Ectodermal cell (in vitro differentiated cells): ENCODE measurements at regions not wholly inside any gene's neighbourhood (a gene's known extent, or its start where the extent isn't known, plus 50 kb on each side); places are given as distances from the start of the nearest gene placed in this dataset.

Experiments
- H3K27ac ChIP-seq: 2 replicates; pipeline ENCODE4 v1.7.0; 2013; ENCODE audit warnings: mild to moderate bottlenecking, low read depth, low read length; ENCODE audit not compliant: insufficient read depth, poor library complexity, severe bottlenecking
- H3K27me3 ChIP-seq: 2 replicates; pipeline ENCODE4 v1.7.0; 2013; ENCODE audit warnings: mild to moderate bottlenecking, low read length; ENCODE audit not compliant: insufficient read depth, control insufficient read depth, poor library complexity, severe bottlenecking
- H3K36me3 ChIP-seq: one replicate; pipeline ENCODE4 v1.7.0; 2013; ENCODE audit warnings: low read length; ENCODE audit not compliant: control insufficient read depth, insufficient read depth
- H3K4me1 ChIP-seq: one replicate; pipeline ENCODE4 v1.7.0; 2013; ENCODE audit warnings: low read length; ENCODE audit not compliant: control insufficient read depth, insufficient read depth
- H3K4me3 ChIP-seq: 2 replicates; pipeline ENCODE4 v1.7.0; 2013; ENCODE audit warnings: low read depth, low read length, control low read depth; ENCODE audit not compliant: insufficient read depth
- H3K9me3 ChIP-seq: 2 replicates; pipeline ENCODE4 v1.7.0; 2013; ENCODE audit warnings: mild to moderate bottlenecking, low read length, moderate library complexity; ENCODE audit not compliant: control insufficient read depth
- WGBS, 2 experiments: methylation state at CpG; one replicate each; pipeline ENCODE4 v1.1.7; 2013; ENCODE audit warnings: missing lambda C conversion rate in 2 of 2; 5-methylcytosine and 5-hydroxymethylcytosine counted together

DNA sequence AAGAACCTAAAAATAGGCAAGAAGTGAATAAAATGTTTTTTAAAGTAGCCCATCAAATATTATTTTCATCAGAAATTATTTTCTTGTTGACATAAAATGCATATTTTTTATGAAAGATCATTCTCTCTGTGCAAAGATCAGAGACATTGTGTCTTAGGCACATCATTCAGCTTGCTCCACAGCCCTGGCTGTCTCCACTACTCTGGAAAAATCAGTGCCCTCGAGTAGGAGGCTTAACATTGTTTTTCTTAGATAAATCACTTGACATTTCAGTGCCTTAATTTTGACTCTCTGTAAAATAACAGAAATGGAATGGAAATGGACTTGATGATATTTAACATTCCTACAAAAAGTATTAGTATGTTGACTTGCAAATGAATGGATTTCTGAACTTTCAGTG, 77.9 kb downstream of the FAT4 start:
- H3K4me1 ChIP-seq: no peaks in the 10 kb centered on the region
- WGBS, 2 experiments: 86 to 100% methylated on average over 1 of the region's 1 CpG
- no peak overlapping the region for H3K4me3 ChIP-seq
- no peaks in the 10 kb centered on the region for H3K36me3 ChIP-seq
- no peaks in the 10 kb centered on the region for H3K27me3 ChIP-seq
- no peak overlapping the region for H3K27ac ChIP-seq
- no peaks in the 10 kb centered on the region for H3K9me3 ChIP-seq

DNA sequence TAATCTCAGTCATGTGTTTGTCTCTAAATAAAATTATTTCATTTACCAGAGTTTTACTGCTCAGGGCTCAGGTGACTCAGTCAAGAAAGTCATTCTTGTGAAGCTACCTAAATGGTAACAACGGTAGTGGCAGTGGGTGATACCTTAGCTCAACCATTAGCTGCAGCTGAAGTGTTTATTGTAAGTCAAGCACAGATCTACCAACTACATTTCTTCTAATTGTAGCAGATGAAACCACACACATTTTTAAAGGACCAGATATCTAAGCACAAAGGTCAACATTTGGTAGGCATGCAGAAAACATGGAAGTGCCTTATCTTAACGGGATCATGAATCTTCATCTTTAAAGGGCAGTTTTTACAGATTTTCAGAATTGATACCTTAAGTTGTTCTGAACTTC, 79.1 kb downstream of the FAT4 start:
- no peak overlapping the region for H3K4me3 ChIP-seq
- no peaks in the 10 kb centered on the region for H3K4me1 ChIP-seq
- no peak overlapping the region for H3K27ac ChIP-seq
- no peaks in the 10 kb centered on the region for H3K27me3 ChIP-seq
- WGBS, 2 experiments: 87 to 98% methylated on average over 2 of the region's 2 CpGs
- H3K36me3 ChIP-seq: no peaks in the 10 kb centered on the region
- no peaks in the 10 kb centered on the region for H3K9me3 ChIP-seq

DNA sequence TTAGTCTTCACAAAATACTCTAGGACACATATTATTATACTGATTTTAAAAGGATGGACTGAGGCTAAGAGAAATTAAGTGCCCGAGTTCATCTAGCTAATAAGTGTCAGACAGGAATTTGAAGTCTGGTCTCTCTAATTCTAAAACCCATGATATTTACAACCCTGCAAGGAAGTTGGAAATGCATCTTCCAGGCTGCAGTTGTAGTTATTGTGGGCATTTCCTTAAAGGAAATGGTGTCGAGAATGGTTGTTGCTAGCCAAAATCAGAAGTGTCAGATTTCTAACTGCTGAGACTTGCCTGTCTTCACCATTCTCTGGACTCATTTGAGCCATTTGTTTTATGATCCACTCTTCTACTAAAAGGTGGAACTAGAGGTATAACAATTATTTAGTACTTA, 82.5 kb downstream of the FAT4 start:
- 78 to 82% methylated on average over 1 to 2 of the region's 2 CpGs for WGBS, 2 experiments
- Histone ChIP-seq H3K4me3 (no peak overlapping the region), H3K36me3 (no peaks in the 10 kb centered on the region), H3K4me1 (no peaks in the 10 kb centered on the region), H3K9me3 (no peaks in the 10 kb centered on the region), H3K27ac (no peak overlapping the region), H3K27me3 (no peaks in the 10 kb centered on the region)

DNA sequence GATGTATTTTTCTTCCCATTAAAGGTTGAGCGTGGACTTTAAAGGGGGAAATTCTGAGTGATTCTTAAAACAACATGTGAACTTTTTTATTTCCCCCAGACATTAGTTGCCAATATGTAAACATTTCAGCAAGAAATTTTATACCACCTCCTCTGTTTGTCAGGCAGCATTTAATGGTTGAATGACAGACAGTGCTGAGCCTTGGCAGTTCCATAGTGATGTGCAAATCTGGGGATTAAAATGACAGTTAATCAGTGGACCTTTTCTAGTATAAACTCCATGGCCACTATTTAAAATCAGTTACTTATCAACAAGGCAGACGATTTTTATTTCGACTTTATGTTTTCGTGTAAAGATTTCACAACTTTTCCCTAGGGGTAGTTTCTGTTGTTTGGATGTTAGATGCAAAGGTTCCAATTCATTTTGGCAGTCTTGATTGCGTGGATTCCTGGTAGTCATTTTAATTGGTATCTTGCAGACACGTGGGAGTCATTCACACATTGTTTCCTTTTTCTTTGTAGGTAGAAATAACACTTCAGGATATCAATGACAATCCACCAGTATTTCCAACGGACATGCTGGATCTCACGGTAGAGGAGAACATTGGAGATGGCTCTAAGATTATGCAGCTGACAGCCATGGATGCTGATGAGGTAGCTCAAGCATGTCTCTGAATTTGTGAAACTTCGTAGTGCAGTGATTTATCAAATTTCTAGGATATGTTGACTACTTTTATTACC, 83.7 kb downstream of the FAT4 start:
- Histone ChIP-seq H3K4me3 (no peak overlapping the region), H3K27ac (no peak overlapping the region), H3K9me3 (no peaks in the 10 kb centered on the region), H3K36me3 (no peaks in the 10 kb centered on the region), H3K4me1 (no peaks in the 10 kb centered on the region), H3K27me3 (no peaks in the 10 kb centered on the region)
- WGBS, 2 experiments: 73 to 78% methylated on average over 8 to 9 of the region's 9 CpGs

DNA sequence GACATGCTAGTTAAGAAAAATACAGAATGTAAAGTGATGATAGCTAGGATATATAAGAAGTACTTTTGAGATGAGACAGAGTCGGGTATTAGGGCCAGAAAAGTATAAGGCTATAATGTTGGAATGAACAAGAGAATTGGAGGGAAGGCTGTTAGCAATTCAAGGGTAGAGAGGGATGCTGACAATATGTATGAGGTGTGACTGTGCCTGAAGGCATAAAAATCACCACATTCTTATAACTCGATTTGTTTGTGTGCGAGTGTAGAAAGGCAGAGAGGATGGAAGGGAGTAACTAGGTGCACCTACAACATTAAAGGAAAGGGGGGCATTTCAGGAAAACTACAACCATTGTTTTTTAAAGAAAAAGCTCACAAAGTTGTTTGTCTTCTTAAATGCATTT, 86.0 kb downstream of the FAT4 start:
- H3K4me1 ChIP-seq: no peaks in the 10 kb centered on the region
- WGBS, 2 experiments: 50% methylated on average over 2 of the region's 3 CpGs
- H3K36me3 ChIP-seq: no peaks in the 10 kb centered on the region
- no peaks in the 10 kb centered on the region for H3K27me3 ChIP-seq
- no peaks in the 10 kb centered on the region for H3K9me3 ChIP-seq
- no peak overlapping the region for H3K4me3 ChIP-seq
- H3K27ac ChIP-seq: no peak overlapping the region

DNA sequence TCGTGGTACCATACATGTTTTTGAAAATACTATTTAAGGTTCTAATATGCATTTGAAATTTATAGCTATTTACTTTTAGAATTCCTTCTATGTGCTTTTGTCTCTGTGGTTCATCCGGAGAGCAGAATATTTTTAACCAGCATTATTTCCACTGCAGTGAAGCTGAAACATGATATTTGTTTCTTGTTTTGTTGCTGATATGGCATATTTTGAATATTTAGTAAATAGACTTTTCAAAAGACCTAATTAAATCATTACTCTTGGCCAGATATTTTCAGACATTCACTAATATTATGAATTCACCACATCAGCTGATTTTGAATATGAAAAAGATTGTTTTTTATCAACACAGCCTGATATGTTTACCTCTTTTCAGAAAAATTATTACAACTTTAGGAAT, 87.0 kb downstream of the FAT4 start:
- Histone ChIP-seq H3K36me3 (no peaks in the 10 kb centered on the region), H3K4me3 (no peak overlapping the region), H3K27ac (no peak overlapping the region), H3K9me3 (no peaks in the 10 kb centered on the region), H3K27me3 (no peaks in the 10 kb centered on the region), H3K4me1 (no peaks in the 10 kb centered on the region)
- WGBS, 2 experiments: 83% methylated on average over 1 of the region's 2 CpGs; no CpG with 5 or more reads in 1 of the 2 experiments

DNA sequence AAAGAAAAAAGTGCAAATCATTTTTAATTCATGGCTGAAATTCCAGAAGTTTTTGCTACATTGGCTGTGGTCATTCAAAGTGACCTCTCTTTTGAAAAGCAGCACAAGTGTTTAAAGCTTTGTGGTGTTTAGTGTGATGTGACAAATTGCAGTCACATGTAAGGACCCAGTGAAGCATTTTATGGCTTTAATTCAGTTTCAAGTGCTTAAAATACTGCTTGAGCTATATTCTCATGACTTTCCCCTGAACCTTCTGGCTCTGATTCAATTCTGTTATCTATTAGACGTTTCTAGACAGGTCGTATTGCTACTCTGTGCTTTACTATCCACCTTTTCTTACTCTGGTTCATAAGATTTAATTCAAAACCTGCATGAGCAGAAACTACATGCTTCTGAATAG, 105.8 kb downstream of the FAT4 start:
- H3K27me3 ChIP-seq: no peaks in the 10 kb centered on the region
- no peak overlapping the region for H3K4me3 ChIP-seq
- no peak overlapping the region for H3K27ac ChIP-seq
- no peaks in the 10 kb centered on the region for H3K4me1 ChIP-seq
- H3K36me3 ChIP-seq: peaks cover 8% of the 10 kb centered on the region
- 94 to 100% methylated on average over 2 of the region's 2 CpGs for WGBS, 2 experiments
- H3K9me3 ChIP-seq: no peaks in the 10 kb centered on the region

DNA sequence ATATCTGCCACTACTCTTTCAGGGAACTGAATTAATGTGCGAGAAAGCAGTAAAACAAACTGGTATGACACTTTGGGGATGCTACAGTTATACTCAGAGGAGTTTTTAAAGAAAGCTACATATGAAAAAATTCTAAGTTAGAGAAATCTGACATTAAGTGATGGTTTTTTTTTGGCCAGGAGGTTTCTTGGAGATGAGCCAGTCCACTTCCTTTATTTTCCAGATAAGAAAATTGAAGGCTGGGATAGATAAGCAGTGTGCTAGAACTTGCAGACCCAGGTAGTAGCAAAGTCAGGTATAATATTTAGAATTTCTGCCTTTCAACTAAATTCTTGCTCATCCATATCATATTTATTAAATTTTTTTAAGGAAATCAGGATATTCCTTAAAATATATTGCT, 106.8 kb downstream of the FAT4 start:
- WGBS, 2 experiments: 100% methylated on average over 1 of the region's 1 CpG
- Histone ChIP-seq H3K9me3 (no peaks in the 10 kb centered on the region), H3K27ac (no peak overlapping the region), H3K4me3 (no peak overlapping the region), H3K36me3 (peaks cover 8% of the 10 kb centered on the region), H3K27me3 (no peaks in the 10 kb centered on the region), H3K4me1 (no peaks in the 10 kb centered on the region)

DNA sequence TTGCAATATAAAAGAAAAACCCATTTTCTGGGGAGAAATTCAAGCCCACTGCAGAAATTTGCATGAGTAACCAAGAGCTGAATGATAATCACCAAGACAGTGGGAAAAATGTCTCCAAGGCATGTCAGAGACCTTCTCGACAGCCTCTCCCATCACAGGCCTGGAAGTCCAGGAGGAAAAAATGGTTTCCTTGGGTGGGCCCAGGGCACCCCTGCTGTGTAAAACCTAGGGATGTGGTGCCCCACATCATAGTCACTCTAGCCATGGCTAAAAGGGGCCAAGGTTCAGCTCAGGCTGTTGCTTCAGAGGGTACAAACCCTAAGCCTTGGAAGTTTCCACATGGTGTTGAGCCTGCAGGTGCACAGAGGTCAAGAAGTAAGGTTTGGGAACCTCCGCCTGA, 108.4 kb downstream of the FAT4 start:
- Histone ChIP-seq H3K4me1 (no peaks in the 10 kb centered on the region), H3K9me3 (no peaks in the 10 kb centered on the region), H3K4me3 (no peak overlapping the region), H3K36me3 (peaks cover 8% of the 10 kb centered on the region), H3K27ac (no peak overlapping the region), H3K27me3 (no peaks in the 10 kb centered on the region)
- 92 to 100% methylated on average over 1 to 2 of the region's 2 CpGs for WGBS, 2 experiments

DNA sequence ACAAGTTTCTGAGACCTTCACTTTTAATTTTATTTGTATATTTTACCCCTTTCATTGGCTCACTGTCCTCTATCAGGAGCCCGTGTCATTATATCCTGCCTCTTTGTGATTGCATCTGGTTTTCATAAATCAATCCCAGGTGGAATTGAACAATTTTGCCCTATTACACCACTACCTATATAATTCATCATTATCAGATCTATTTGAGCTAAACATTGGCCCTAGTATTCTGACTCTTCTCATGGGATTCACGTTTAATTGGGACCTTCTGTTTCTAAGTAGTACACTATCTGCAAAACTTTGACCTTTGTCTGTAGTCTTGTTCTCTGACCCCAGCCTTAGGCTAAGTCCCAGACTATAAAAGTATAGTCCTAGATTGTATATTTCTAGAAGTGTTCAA, 114.1 kb downstream of the FAT4 start:
- Histone ChIP-seq H3K27me3 (no peaks in the 10 kb centered on the region), H3K9me3 (no peaks in the 10 kb centered on the region), H3K36me3 (no peaks in the 10 kb centered on the region), H3K27ac (no peak overlapping the region), H3K4me3 (no peak overlapping the region), H3K4me1 (no peaks in the 10 kb centered on the region)
- WGBS, 2 experiments: 90 to 98% methylated on average over 2 of the region's 2 CpGs

DNA sequence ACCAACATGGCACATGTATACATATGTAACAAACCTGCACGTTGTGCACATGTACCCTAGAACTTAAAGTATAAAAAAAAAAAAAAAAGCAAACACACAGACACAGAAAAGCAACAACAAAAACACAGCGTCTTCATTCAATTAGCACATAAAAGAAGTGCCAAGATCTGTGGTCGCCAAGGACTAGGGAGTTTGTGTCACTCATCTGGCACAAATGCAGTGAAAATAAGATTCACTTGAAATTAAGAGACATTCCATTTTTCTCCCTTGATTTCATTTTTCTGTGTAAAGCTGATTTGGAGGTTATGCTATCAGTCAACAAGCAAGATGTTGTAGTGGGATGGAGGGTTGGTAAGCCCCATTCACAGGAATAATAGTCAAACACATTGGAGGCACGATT, 115.3 kb downstream of the FAT4 start:
- 61 to 62% methylated on average over 4 of the region's 4 CpGs for WGBS, 2 experiments
- no peaks in the 10 kb centered on the region for H3K36me3 ChIP-seq
- no peaks in the 10 kb centered on the region for H3K4me1 ChIP-seq
- no peak overlapping the region for H3K4me3 ChIP-seq
- no peaks in the 10 kb centered on the region for H3K27me3 ChIP-seq
- H3K27ac ChIP-seq: no peak overlapping the region
- H3K9me3 ChIP-seq: no peaks in the 10 kb centered on the region
